ENCODE measurements at regions not wholly inside any gene's neighbourhood (a gene's known extent, or its start where the extent isn't known, plus 50 kb on each side); places are given as distances from the start of the nearest gene placed in this dataset.
"Not testable (repeated sequence)": the region's sequence is repeated elsewhere in the genome, so short reads cannot be mapped to it uniquely, and the experiment has no call there.

- no peak for DNase-seq
Observed at GRCh38 chr6:66048684-66049474, 341.9 kb upstream of the EYS start.

- no peak for DNase-seq
Observed at GRCh38 chr6:66032626-66033025, 325.6 kb upstream of the EYS start.

GRCh38 chr6:66029391-66029790 lies 322.4 kb upstream of the EYS start:
- DNase-seq, result no peak

GRCh38 chr6:65999288-65999791 lies 292.3 kb upstream of the EYS start:
- DNase-seq, result no peak

- no peak for DNase-seq
Observed at GRCh38 chr6:65998544-65998943, 291.5 kb upstream of the EYS start.

GRCh38 chr6:65997539-65997938 lies 290.5 kb upstream of the EYS start:
- DNase-seq, result no peak

- DNase-seq, result no peak
Observed at GRCh38 chr6:65996096-65996495, 289.1 kb upstream of the EYS start.

GRCh38 chr6:65989676-65990075 lies 282.6 kb upstream of the EYS start:
- no peak for DNase-seq

GRCh38 chr6:65988006-65988405 lies 281.0 kb upstream of the EYS start:
- no peak for DNase-seq

- no peak for DNase-seq
Observed at GRCh38 chr6:65984089-65984488, 277.1 kb upstream of the EYS start.

- no peak for DNase-seq
Observed at GRCh38 chr6:65979120-65979519, 272.1 kb upstream of the EYS start.

- not testable (repeated sequence) for DNase-seq
Observed at GRCh38 chr6:65971252-65971651, 264.2 kb upstream of the EYS start.

GRCh38 chr6:65964261-65964660 lies 257.2 kb upstream of the EYS start:
- DNase-seq, result no peak

GRCh38 chr6:65955034-65955433 lies 248.0 kb upstream of the EYS start:
- no peak for DNase-seq

- DNase-seq, result no peak
Observed at GRCh38 chr6:65948062-65948461, 241.0 kb upstream of the EYS start.

- no peak for DNase-seq
Observed at GRCh38 chr6:65943548-65943947, 236.5 kb upstream of the EYS start.

GRCh38 chr6:65943051-65943450 lies 236.0 kb upstream of the EYS start:
- no peak for DNase-seq

- no peak for DNase-seq
Observed at GRCh38 chr6:65938000-65938399, 231.0 kb upstream of the EYS start.

GRCh38 chr6:65935412-65935811 lies 228.4 kb upstream of the EYS start:
- DNase-seq, result no peak

GRCh38 chr6:65933390-65933789 lies 226.4 kb upstream of the EYS start:
- DNase-seq, result no peak

GRCh38 chr6:65927141-65927540 lies 220.1 kb upstream of the EYS start:
- DNase-seq, result no peak

GRCh38 chr6:65924411-65924810 lies 217.4 kb upstream of the EYS start:
- DNase-seq, result no peak

- no peak for DNase-seq
Observed at GRCh38 chr6:65922049-65922448, 215.0 kb upstream of the EYS start.

GRCh38 chr6:65908065-65908464 lies 201.0 kb upstream of the EYS start:
- DNase-seq, result no peak

GRCh38 chr6:65903992-65904391 lies 197.0 kb upstream of the EYS start:
- DNase-seq, result no peak
